D341Med (cell line): ENCODE measurements at regions not wholly inside any gene's neighbourhood (a gene's known extent, or its start where the extent isn't known, plus 50 kb on each side); places are given as distances from the start of the nearest gene placed in this dataset.

ENCODE experiments used
- DNase-seq: peaks from one replicate; pipeline ENCODE4 v3.0.0; 2012; ENCODE audit warnings: low spot score

GRCh38 chr16:76906552-76906951 is 284.4 kb upstream of the MON1B start:
- no peak for DNase-seq

DNA sequence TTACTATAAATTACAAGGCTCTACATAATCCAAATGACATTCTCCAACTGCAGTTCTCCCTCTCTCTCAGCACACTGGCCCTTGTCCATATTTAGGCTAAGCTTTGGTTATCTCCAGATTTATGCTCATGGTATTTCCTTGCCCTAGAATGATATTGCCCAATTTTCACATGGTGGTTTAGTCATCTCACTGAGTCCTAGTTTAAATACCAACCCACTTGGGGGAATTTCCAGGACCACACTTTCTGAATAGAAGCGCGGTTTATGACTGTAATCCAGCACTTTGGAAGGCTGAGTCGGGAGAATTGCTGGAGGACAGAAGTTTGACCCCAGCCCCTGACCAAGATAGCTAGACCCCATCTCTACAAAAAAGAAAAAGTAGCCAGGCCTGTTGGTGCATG is 280.1 kb upstream of the MON1B start:
- no peak for DNase-seq

DNA sequence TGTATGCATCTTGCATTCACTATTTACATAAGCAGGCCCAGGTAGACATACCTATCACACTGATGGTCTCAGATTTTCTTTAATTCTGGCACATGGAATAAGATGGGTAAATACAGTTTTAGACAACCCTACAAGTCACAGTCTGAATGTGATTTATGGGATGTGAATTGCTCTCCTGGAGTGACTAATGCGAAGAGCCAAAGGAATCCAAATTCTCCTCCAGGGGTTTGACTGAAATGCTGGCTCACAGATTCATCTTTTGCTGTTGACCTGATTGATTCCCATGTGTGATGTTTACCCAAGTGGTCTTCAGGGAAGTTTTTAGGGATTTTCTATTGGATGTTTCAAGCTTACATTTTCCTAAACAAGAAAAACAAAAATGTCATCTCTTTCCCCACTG is 277.9 kb upstream of the MON1B start:
- DNase-seq: no peak

- DNase-seq: no peak
These were observed 264.9 kb upstream of the MON1B start for GRCh38 chr16:76926042-76926441.

GRCh38 chr16:76926595-76926994 is 264.4 kb upstream of the MON1B start:
- no peak for DNase-seq

DNA sequence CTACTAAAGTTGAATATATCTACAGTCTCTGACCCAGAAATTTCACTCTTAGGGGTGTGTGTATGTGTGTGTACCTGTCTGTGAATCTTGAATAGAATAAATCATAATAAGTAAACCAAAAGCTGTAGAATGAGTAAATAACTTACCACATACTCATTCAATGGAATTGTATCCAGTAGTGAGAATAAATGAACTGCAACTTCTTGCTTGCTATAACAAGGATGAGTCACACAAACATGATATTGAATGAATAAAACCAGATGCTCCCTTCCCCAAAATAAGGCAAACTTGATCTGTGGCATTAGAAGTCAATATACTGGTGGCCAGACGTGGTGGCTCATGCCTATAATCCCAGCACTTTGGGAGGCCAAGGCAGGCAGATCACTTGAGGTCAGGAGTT is 259.8 kb upstream of the MON1B start:
- no peak for DNase-seq

DNA sequence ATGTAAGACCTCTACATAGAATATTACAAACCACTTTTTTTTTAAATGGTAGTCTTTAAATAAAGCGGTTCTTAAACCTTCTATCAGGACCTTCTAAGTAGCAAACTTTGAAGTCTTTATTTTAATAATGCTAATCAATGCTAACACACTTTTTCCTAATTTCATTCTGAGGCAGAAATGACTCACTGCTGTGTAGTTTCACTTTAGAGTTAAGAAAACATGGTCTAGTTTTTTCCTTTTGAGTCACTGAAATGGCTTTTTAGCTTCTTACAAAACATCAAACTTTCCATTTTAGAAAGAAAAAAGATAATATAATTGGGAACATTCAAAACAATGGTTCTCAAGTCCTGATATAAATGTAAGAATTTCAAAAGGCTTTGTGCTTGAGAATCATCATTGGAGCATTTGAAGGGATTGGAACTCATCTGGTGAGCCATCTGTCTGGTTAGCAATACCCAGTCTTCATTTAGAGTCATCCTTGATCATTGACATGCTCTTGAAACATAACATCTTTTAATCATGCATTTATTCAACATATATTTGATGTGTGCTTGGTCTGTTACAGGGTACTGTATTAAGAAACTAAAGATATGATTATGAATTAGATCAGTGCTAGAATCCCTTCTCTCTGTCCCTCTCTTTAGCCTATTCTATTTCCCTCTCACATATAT is 258.3 kb upstream of the MON1B start:
- DNase-seq: no peak

- no peak for DNase-seq
These were observed 250.7 kb upstream of the MON1B start for GRCh38 chr16:76940251-76940650.

GRCh38 chr16:76941113-76941512 is 249.9 kb upstream of the MON1B start:
- DNase-seq: no peak

DNA sequence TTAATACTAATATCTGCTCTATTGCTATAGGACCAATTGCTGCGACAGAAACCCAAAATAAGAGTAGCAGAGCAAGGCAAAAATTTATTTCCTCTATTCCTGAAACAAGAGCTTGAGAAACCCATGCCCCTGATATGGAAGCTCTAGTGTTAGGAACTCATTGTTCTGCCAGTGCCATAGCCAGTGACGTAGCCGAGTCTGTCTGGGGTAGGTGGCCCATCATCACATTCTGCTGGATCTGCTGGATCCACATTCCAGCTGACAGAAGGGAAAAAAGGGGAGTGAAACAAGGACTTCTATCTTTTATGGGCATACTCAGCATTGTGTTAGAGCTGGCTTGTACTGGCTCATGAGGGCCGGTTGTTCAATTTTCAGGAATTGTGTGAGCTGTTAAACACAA is 248.9 kb upstream of the MON1B start:
- no peak for DNase-seq

GRCh38 chr16:76943921-76944320 is 247.1 kb upstream of the MON1B start:
- DNase-seq: no peak

DNA sequence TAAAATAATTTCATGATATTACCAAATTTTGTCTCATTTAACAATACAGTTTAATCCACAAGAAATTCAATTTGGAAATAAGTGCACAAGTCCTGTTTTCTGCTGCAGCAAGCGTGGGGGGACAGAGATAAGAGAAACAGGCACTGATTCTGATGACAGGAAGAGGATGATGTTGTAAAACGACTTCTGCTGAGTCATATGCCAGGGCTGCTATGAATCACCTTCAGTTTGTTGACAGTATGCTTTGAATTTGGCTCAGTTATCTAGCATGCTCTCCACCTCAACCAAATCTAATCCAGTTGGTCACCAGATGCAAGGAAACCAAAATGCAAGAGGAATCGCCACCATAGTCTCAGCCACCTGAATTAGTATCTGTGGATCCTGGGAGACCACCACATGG is 244.1 kb upstream of the MON1B start:
- DNase-seq: no peak

- DNase-seq: no peak
These were observed 243.2 kb upstream of the MON1B start for GRCh38 chr16:76947749-76948148.

DNA sequence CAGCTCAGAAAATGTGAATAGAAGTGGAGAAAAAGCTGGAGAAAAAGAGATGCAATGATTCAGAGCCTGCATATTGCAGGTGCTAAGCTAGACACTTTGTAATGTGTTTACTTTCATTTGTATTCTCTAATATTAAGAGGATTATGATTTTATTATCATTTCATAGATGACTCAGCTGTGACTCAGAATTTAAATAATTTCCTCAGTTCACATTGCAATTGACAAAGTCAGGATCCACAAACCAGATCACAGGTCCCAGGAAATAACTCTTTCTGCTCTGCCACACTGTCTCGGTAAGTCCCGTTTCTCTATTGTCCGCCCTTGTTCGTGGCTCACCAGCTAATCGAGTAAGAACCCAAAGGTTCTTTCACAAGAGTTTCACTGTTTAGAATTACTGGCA is 235.4 kb upstream of the MON1B start:
- no peak for DNase-seq

- no peak for DNase-seq
These were observed 234.6 kb upstream of the MON1B start for GRCh38 chr16:76956394-76956793.

- no peak for DNase-seq
These were observed 234.1 kb upstream of the MON1B start for GRCh38 chr16:76956841-76957240.

GRCh38 chr16:76959166-76959565 is 231.8 kb upstream of the MON1B start:
- DNase-seq: no peak

DNA sequence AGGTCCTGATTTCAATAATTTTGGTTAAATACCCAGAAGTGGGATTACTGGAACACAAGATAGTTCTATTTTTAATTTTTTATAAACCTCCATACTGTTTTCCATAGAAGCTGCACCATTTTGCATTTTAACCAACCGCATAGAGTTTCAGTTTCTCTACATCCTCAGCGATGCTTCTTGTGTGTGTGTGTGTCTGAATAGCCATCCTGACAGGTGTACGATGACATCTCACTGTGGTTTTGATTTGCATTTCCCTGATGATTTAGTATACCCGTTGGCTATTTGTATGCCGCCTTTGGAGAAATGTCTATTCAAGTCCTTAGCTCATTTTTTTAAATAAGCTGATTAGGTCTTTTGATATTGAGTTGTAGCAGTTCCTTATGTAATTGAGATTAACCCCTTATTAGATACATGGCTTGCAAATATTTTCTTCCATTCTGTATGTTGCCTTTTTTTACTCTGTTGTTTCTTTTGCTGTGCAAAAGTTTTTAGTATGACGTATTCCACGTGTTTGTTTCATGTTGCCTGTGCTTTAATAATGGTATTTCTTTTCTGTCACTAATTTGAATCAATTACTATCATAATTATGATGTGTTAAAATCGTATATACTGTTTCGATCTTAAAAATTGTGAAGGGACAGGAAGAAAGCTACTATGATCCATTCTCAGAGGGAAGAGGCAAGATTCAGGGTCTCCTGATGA is 227.2 kb upstream of the MON1B start:
- DNase-seq: no peak

GRCh38 chr16:76964464-76965154 is 226.4 kb upstream of the MON1B start:
- no peak for DNase-seq

DNA sequence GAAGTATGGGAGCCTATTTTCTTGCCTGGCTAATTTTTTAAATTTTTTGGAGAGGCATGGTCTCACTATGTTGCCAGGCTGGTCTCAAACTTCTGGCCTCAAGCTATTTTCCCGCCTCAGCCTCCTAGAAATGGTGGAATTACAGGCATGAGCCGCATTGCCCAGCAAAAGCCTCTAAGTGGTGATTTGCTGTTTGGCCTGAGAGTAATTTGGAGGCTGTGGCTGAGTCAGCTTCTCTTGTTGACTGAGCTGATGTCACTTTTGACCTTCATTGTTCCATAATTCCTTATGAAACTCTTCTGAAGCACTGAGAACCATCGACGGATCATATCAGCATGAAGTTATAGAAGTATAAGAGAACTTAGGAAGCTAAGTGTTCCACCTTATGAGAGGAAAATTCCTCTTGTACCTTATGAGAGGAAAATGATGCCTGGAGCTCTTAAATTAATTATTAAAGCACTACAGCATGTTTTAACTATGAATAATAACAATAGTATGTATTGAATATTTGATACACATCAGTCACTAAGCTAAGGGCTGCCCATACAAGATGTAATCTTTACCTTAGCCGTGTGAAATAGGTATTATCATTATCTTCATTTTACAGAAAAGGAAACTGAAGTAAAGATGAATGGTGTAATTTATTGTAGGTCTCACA is 220.8 kb upstream of the MON1B start:
- no peak for DNase-seq

DNA sequence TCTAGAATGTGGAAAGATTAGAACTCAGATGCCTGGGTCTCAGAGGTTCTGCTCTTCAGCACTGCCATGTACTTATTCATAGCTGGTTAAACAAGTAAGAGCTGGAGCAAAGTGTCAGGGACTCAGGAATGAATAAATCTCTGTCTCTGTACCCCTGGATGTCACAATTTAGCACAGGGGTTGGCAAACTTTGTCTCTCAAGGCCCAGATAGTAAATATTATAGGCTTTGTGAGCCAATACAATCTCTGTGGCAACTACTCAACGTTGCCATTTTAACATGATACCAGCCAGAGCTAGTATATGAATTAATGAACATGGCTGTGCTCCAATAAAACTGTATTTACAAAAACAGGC is 220.3 kb upstream of the MON1B start:
- no peak for DNase-seq

DNA sequence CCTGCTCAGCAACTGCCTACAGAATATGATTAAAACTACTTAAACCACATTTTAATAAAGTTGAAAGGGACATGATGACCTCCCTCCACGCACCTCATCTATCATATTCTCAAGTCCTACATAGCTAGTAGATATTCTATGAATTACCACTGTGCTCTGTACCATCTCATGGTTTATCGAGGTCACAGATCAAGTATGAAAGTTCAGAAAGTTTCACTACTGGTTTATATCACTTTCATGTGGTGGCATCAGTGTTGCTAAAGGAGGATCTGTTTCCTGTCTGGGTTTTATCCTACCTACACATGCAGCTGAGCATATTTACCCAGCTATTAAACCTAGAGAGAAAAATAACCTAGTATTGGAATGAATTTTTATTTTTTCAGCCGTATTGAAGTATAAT is 214.9 kb upstream of the MON1B start:
- no peak for DNase-seq

GRCh38 chr16:76976756-76977155 is 214.2 kb upstream of the MON1B start:
- DNase-seq: no peak
